Chondrocyte (in vitro differentiated cells): ENCODE measurements at regions not wholly inside any gene's neighbourhood (a gene's known extent, or its start where the extent isn't known, plus 50 kb on each side); places are given as distances from the start of the nearest gene placed in this dataset.

Source experiments
- DNase-seq: peaks from one replicate; pipeline ENCODE4 v3.0.0; 2021; ENCODE audit warnings: mixed read lengths, low spot score
- H3K27ac Mint-ChIP-seq: one replicate; pipeline ENCODE4 v1.8.0; 2021; ENCODE audit warnings: mild to moderate bottlenecking, moderate library complexity, mixed read lengths; ENCODE audit not compliant: unreplicated experiment
- H3K27me3 Mint-ChIP-seq: 2 replicates; pipeline ENCODE4 v1.8.0; 2021; ENCODE audit warnings: low read depth, mixed read lengths
- H3K36me3 Mint-ChIP-seq: 2 replicates; pipeline ENCODE4 v1.8.0; 2021; ENCODE audit warnings: low read depth, mixed read lengths
- H3K4me1 Mint-ChIP-seq: 2 replicates; pipeline ENCODE4 v1.8.0; 2021; ENCODE audit warnings: low read depth, mild to moderate bottlenecking, mixed read lengths
- H3K4me3 Mint-ChIP-seq: one replicate; pipeline ENCODE4 v1.8.0; 2021; ENCODE audit warnings: mild to moderate bottlenecking, moderate library complexity, mixed read lengths; ENCODE audit not compliant: unreplicated experiment
- H3K9me3 Mint-ChIP-seq: 2 replicates; pipeline ENCODE4 v1.8.0; 2021; ENCODE audit warnings: low read depth, mixed read lengths
- TF ChIP-seq, protein P1 (sequence below): fragments of 200-600 bp; sonication (generic); IDR thresholded peaks from 2 replicates; pipeline ENCODE4 v1.5.0; 2021; ENCODE audit warnings: antibody characterized with exemption, mild to moderate bottlenecking, moderate library complexity

DNA sequence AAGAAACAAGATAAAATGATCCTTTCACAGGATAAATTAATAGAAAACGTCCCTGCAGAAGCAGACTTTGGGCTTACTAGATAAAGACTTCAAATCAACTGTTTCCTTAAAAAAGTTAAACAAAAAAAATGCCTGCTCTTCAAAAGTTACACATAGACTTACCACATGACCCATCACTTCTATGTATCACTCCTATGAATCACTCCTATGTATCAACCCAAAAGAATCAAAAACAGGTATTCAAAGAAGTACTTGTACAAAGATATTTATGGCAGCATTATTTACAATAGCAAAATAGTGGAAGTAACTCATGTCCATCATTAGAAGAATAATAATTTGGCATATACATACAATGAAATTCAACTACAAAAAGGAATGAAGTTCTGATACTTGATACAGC lies 56.3 kb upstream of the PRDM9 start:
- Mint-ChIP-seq H3K4me1 (peaks cover 26% of the 10 kb centered on the region), H3K27me3 (no peaks in the 10 kb centered on the region)
- DNase-seq, result no peak

DNA sequence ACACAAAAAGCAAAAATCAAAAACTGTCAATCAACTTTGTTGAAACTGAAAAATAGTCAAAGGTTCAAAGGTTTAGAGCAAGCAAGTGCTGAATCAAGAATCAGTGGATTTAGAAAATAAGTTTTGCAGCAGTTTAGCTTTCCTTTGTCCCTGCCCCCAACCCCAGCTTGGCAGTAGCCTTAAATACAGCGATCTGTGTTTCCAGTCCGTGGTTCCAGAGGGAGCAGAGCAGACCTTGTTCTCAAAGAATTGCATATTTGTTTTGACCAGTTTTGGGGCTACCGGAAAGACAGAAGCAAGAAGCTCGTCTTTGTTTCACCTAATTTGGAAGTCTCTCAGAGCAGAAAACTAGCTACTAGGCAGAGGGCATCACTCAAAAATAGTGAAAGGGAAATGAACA lies 57.2 kb upstream of the PRDM9 start:
- H3K36me3 Mint-ChIP-seq, result no peaks in the 10 kb centered on the region
- no peaks in the 10 kb centered on the region for H3K27me3 Mint-ChIP-seq
- H3K4me1 Mint-ChIP-seq, result peaks cover 31% of the 10 kb centered on the region
- H3K9me3 Mint-ChIP-seq, result no peaks in the 10 kb centered on the region
- no peak overlapping the region for H3K27ac Mint-ChIP-seq
- DNase-seq, result no peak
- TF ChIP-seq, protein P1, sequence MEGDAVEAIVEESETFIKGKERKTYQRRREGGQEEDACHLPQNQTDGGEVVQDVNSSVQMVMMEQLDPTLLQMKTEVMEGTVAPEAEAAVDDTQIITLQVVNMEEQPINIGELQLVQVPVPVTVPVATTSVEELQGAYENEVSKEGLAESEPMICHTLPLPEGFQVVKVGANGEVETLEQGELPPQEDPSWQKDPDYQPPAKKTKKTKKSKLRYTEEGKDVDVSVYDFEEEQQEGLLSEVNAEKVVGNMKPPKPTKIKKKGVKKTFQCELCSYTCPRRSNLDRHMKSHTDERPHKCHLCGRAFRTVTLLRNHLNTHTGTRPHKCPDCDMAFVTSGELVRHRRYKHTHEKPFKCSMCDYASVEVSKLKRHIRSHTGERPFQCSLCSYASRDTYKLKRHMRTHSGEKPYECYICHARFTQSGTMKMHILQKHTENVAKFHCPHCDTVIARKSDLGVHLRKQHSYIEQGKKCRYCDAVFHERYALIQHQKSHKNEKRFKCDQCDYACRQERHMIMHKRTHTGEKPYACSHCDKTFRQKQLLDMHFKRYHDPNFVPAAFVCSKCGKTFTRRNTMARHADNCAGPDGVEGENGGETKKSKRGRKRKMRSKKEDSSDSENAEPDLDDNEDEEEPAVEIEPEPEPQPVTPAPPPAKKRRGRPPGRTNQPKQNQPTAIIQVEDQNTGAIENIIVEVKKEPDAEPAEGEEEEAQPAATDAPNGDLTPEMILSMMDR, result no peak
- no peak overlapping the region for H3K4me3 Mint-ChIP-seq

More for the DNA sequence above, 56.3 kb upstream of the PRDM9 start:
- Mint-ChIP-seq H3K4me3 (no peak overlapping the region), H3K36me3 (no peaks in the 10 kb centered on the region), H3K27ac (no peak overlapping the region), H3K9me3 (peaks cover 7% of the 10 kb centered on the region)
- TF ChIP-seq, protein P1, result no peak

DNA sequence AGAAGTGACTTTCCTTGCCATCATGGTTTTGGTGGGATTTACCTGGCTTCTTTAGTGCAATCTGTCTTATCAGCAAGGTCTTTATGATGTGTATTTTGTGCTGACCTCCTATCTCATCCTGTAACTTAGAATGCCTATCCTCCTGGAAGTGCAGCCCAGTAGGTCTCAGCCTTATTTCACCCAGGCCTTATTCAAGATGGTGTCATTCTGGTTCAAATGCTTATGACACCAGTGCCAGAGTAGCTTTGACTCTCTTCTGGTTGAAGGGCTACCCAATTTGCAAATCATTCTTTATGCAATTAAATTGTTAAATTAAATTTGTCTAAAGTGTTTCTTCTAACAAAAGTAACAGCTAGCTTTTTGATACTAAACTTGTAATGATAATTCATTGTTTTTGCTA lies 58.8 kb upstream of the PRDM9 start:
- DNase-seq, result no peak
- no peaks in the 10 kb centered on the region for H3K9me3 Mint-ChIP-seq
- no peak overlapping the region for H3K4me3 Mint-ChIP-seq
- no peak overlapping the region for H3K27ac Mint-ChIP-seq
- no peaks in the 10 kb centered on the region for H3K36me3 Mint-ChIP-seq
- H3K27me3 Mint-ChIP-seq, result no peaks in the 10 kb centered on the region
- TF ChIP-seq, protein P1, result no peak
- peaks cover 31% of the 10 kb centered on the region for H3K4me1 Mint-ChIP-seq

DNA sequence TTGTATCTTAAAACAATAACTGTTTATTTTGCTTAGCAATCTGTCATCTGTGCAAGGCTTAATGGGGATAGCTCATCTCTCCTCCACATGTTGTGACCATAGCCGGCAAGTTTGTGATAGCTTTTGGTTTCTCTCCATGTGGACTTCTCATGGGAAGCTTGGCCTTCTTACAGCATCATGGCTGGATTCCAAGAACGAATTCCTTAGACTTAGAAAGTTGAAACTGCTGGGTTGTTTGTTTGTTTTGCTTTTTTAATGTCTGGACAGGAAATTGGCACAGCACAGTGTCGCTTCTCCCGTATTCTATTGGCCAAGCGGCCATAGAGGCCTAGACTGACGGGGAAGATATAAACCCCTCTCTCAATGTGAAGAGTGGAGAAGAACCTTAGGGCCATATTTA lies 61.0 kb upstream of the PRDM9 start:
- TF ChIP-seq, protein P1, result no peak
- H3K4me3 Mint-ChIP-seq, result no peak overlapping the region
- DNase-seq, result no peak
- H3K9me3 Mint-ChIP-seq, result no peaks in the 10 kb centered on the region
- H3K4me1 Mint-ChIP-seq, result peaks cover 31% of the 10 kb centered on the region
- peak overlapping the region; percentile 8 for H3K27ac Mint-ChIP-seq
- H3K27me3 Mint-ChIP-seq, result no peaks in the 10 kb centered on the region
- H3K36me3 Mint-ChIP-seq, result no peaks in the 10 kb centered on the region

DNA sequence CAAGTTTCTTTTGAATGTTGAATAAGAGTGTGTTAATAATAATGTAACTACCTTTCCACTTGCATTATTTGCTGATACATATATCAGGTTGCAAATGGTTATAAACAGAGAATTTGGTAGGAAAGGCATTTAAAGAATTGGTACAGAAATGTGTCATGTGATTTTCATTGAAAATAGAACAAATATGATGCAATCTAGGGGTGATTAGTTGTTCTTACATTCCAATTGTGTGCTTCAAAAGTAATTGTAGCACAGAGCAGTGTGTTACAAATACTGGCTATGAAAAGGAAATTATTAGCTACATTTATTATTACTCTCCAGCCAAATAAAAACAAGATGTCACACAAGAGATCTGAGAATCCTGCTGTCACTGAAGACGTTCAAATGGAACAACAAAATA lies 61.8 kb upstream of the PRDM9 start:
- TF ChIP-seq, protein P1, result no peak
- Mint-ChIP-seq H3K4me1 (peaks cover 28% of the 10 kb centered on the region), H3K4me3 (no peak overlapping the region), H3K27me3 (no peaks in the 10 kb centered on the region), H3K36me3 (no peaks in the 10 kb centered on the region), H3K9me3 (no peaks in the 10 kb centered on the region), H3K27ac (no peak overlapping the region)
- no peak for DNase-seq
